Uterus (tissue), 3 donors: ENCODE measurements at regions not wholly inside any gene's neighbourhood (a gene's known extent, or its start where the extent isn't known, plus 50 kb on each side); places are given as distances from the start of the nearest gene placed in this dataset. TPM values are rescaled to one million over a fixed set of nuclear protein-coding genes. Genes with fewer than 3 reads are reported as not detected.

Experiments
- DNase-seq, 2 donors: peaks; one replicate each; pipeline ENCODE4 v3.0.0-alpha.2; 2019 to 2020
- H3K27ac ChIP-seq, 2 donors: fragments of 200-600 bp; sonication (generic); 1 replicate in 1 of 2; 2 replicates in 1 of 2; pipeline ENCODE4 v1.5.1; 2016 to 2018
- H3K27me3 ChIP-seq, 2 donors: fragments of 200-600 bp; sonication (generic); one replicate each; pipeline ENCODE4 v1.5.1; 2018 to 2019; ENCODE audit warnings: control low read depth in 1 of 2
- H3K36me3 ChIP-seq, 2 donors: fragments of 200-600 bp; sonication (generic); one replicate each; pipeline ENCODE4 v1.5.1; 2019; ENCODE audit warnings: control low read depth in 1 of 2
- H3K4me1 ChIP-seq, 2 donors: fragments of 200-600 bp; sonication (generic); one replicate each; pipeline ENCODE4 v1.5.1; 2018 to 2019; ENCODE audit warnings: control low read depth in 1 of 2
- H3K4me3 ChIP-seq, 2 donors: fragments of 200-600 bp; sonication (generic); 1 replicate in 1 of 2; 2 replicates in 1 of 2; pipeline ENCODE4 v1.5.1; 2018 to 2019; ENCODE audit warnings: mild to moderate bottlenecking in 1 of 2
- H3K9me3 ChIP-seq, 2 donors: fragments of 200-600 bp; sonication (generic); one replicate each; pipeline ENCODE4 v1.5.1; 2019; ENCODE audit warnings: control low read depth in 1 of 2
- POLR2A ChIP-seq, 2 donors: fragments of 450-650 bp; IDR thresholded peaks; one replicate each; pipeline ENCODE4 v1.6.1; 2016; ENCODE audit warnings: antibody characterized with exemption in 2 of 2, mild to moderate bottlenecking in 1 of 2, moderate library complexity in 1 of 2
- intact Hi-C: fragments of 100-400 bp; cut with DNase I; formaldehyde crosslinking; loops from one replicate; pipeline ENCODE4 v1.15.1; 2023; ENCODE audit warnings: low total_unique reads
- small RNA-seq: library from RNA; depleted of rRNA; stranded (forward); fragments of <200 nt; gene quantifications from one replicate; pipeline ENCODE3, GENCODE V24; 2016
- TF ChIP-seq, protein P1 (sequence below), 4 experiments: fragments of 200-600 bp in 2 of 4; fragments of 450-650 bp in 2 of 4; sonication (generic) in 2 of 4; IDR thresholded peaks; one replicate each; pipeline ENCODE4 v1.5.1; 2016 to 2019; ENCODE audit warnings: antibody characterized with exemption in 4 of 4, mild to moderate bottlenecking in 2 of 4, moderate library complexity in 1 of 4
- donor health status: DM: yes; HTN: yes; CAD: no.

DNA sequence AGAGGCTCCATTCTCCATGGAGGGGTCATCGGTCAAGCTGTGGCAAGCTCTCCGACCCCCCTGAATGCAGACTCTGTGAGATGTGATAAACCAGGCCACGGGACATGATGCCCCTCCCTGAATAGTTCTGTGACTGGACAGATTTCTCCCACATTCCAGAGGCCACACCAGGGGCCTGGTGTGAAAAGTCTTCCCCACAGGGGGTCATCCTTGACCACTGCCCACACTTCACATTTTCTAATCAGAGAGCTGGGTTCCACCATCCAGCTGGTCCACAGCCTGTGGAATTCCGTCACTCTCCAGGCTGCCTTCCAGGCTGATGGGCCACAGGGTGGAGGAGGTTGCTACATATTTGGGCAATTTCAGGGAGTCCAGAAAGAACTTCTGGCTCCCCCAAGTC is 51.3 kb upstream of the CYRIA start:
- no peak for TF ChIP-seq POLR2A (IDR thresholded peaks at IDR 0.05)
- H3K4me3 ChIP-seq, result no peak overlapping the region
- H3K36me3 ChIP-seq, result no peaks in the 10 kb centered on the region
- H3K4me1 ChIP-seq, result no peaks in the 10 kb centered on the region
- H3K27ac ChIP-seq, result no peak overlapping the region
- H3K9me3 ChIP-seq, result no peaks in the 10 kb centered on the region
- intact Hi-C loops, result no loop called here
- no peak for DNase-seq
- H3K27me3 ChIP-seq, result no peaks in the 10 kb centered on the region

DNA sequence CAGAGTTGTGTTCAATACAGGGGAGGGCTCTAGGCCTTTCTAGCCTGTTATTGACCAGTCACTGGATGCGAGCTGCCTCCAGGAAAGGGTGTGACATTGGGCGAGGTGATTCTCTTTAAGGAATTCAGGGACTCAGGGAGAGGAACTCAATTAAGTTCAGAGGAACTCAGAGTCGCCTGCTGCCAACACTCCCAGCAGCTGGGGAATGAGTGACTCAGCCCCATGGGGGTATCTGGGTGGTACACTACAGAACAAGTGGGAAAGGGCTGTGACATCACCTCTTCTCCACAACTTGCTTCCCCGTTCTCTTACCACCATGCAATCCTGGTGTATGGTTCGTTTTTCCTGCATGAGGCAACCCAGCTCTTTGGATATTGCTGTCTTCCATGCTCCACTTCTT is 50.4 kb upstream of the CYRIA start:
- Histone ChIP-seq H3K27ac (no peak overlapping the region), H3K27me3 (no peaks in the 10 kb centered on the region), H3K4me3 (no peak overlapping the region), H3K36me3 (no peaks in the 10 kb centered on the region), H3K9me3 (no peaks in the 10 kb centered on the region), H3K4me1 (no peaks in the 10 kb centered on the region)
- intact Hi-C loops, result no loop called here
- TF ChIP-seq POLR2A (IDR thresholded peaks at IDR 0.05), result no peak
- TF ChIP-seq, protein P1, sequence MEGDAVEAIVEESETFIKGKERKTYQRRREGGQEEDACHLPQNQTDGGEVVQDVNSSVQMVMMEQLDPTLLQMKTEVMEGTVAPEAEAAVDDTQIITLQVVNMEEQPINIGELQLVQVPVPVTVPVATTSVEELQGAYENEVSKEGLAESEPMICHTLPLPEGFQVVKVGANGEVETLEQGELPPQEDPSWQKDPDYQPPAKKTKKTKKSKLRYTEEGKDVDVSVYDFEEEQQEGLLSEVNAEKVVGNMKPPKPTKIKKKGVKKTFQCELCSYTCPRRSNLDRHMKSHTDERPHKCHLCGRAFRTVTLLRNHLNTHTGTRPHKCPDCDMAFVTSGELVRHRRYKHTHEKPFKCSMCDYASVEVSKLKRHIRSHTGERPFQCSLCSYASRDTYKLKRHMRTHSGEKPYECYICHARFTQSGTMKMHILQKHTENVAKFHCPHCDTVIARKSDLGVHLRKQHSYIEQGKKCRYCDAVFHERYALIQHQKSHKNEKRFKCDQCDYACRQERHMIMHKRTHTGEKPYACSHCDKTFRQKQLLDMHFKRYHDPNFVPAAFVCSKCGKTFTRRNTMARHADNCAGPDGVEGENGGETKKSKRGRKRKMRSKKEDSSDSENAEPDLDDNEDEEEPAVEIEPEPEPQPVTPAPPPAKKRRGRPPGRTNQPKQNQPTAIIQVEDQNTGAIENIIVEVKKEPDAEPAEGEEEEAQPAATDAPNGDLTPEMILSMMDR (IDR thresholded peaks at IDR 0.05), result no peak
- DNase-seq, result no peak

Small RNA genes in the stretch of these regions (small RNA-seq; reads per million reads assigned to genes)
- not detected for gene RN7SKP168
